ENCODE measurements at regions not wholly inside any gene's neighbourhood (a gene's known extent, or its start where the extent isn't known, plus 50 kb on each side); places are given as distances from the start of the nearest gene placed in this dataset.

GRCh38 chr16:46482895-46483294 is 138.3 kb downstream of the SHCBP1 start:
- TF ChIP-seq, protein P1, sequence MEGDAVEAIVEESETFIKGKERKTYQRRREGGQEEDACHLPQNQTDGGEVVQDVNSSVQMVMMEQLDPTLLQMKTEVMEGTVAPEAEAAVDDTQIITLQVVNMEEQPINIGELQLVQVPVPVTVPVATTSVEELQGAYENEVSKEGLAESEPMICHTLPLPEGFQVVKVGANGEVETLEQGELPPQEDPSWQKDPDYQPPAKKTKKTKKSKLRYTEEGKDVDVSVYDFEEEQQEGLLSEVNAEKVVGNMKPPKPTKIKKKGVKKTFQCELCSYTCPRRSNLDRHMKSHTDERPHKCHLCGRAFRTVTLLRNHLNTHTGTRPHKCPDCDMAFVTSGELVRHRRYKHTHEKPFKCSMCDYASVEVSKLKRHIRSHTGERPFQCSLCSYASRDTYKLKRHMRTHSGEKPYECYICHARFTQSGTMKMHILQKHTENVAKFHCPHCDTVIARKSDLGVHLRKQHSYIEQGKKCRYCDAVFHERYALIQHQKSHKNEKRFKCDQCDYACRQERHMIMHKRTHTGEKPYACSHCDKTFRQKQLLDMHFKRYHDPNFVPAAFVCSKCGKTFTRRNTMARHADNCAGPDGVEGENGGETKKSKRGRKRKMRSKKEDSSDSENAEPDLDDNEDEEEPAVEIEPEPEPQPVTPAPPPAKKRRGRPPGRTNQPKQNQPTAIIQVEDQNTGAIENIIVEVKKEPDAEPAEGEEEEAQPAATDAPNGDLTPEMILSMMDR (IDR thresholded peaks at IDR 0.05; ENCODE audit: extremely low read depth in 1 of 2, insufficient read depth in 1 of 2, low read depth in 1 of 2, low read length in 2 of 2), result no peak
- TF ChIP-seq POLR2AphosphoS5 (IDR thresholded peaks at IDR 0.05; ENCODE audit: insufficient read depth, low read depth, low read length) (no peak), POLR2A (IDR thresholded peaks at IDR 0.05; ENCODE audit: low read depth, low read length) (no peak), EZH2 (IDR thresholded peaks at IDR 0.05; ENCODE audit: borderline replicate concordance, low read depth, low read length, severe bottlenecking) (no peak), MYC (IDR thresholded peaks at IDR 0.05; ENCODE audit: low read depth, low read length) (no peak)
